ENCODE measurements at regions not wholly inside any gene's neighbourhood (a gene's known extent, or its start where the extent isn't known, plus 50 kb on each side); places are given as distances from the start of the nearest gene placed in this dataset.

DNA sequence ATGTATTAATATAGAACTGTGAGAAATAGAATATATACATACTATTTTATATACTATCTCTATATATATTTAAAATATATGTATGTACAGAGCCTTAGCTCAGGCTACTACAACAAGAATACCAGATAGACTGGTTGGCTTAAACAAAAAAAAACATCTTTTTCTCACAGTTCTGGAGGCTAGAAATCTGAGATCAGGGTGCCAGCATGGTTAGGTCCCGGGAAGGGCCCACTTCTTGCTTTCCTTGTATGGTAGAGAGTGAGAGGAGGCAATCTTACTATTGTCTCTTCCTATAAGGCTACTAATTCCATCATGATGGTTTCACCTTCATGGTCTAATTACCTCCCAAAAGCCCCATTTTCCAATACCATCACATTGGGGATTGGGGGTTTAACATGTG is 613.0 kb downstream of the ZNF608 start:
- TF ChIP-seq POLR2AphosphoS5 (IDR thresholded peaks at IDR 0.05; ENCODE audit: borderline replicate concordance, low read depth, low read length) (no peak), EZH2 (IDR thresholded peaks at IDR 0.05) (no peak)
